ENCODE measurements at regions not wholly inside any gene's neighbourhood (a gene's known extent, or its start where the extent isn't known, plus 50 kb on each side); places are given as distances from the start of the nearest gene placed in this dataset.

DNA sequence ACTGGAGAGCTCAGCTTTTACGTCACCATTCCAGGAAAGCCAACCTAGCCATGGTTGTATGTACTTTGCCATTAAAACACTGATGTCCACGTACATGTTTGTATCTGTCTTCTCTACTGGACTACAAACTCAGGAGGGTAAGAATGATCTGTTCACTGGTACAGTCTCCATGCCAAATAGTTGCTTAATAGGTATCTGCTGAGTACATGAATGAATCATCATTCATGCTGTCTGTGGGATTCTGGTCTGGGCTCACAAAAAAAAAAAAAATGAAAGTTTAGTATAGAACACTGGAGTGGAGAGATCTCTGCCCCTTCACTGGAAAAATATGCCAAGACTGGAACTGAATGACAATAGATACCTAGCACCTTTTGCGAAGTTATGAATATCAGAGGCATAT, 102.6 kb upstream of the ITGA4 start:
- DNase-seq = no peak

DNA sequence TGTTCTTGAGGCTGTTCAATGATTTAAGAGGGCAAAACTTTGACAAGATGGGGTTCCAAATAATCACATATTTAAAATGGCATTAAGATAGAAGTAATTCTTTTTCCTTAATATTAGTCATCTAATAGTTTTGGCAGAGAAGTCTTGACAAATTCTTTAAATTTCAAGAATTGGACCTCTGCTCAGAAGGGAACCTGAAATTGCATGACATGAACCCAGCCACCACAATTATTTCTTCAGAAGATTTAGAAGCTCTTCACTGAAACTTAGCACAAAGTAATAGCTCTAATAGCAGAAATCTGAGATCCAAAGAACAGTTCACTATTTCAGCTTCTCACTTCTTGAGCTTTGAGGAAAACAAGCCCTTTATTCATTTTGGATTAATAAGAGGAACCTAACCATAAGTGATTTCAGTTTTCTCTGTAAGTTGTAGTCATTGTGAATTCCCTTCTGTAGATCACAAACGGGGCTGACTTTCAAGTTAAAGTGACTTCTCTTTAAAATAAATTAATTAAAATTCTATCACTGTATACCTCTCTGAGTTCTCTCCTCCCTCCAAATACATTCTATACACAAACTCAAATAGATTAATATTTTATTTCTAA, 100.6 kb upstream of the ITGA4 start:
- DNase-seq = no peak

DNA sequence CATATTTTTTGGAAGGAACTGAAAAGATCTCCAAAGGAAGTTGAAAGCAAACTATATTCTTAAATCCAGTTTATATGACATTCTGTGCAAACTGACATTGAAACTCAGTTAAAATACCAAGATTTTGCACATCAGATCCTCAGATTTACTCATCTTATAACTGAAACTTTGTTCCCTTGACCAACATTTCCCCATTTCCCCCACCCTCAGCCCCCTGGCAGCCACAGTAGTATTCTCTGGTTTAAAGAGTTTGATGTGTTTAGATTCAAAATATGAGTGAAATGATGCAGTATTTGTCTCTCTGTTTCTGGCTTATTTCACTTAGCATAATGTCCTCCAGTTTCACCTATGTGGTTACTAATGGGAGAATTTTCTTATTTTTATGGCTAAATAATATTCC, 99.2 kb upstream of the ITGA4 start:
- DNase-seq = no peak

DNA sequence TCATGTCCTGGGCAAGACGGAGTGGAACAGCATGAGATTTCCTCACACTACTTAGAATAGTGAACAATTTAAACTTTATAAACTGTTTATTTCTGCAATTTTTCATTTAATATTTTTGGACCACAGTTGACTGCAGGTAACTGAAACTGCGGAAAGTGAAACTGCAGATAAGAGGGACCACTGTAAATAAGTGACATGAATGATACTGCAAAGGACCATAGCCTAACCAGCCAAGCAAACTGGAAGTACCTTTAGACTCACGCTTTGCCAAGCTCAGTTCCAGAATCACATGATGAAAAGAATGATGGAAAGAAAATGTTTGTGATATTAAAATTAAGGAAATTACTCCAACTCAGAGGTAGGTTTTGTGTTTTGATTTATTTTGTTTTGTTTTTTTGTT, 94.6 kb upstream of the ITGA4 start:
- DNase-seq = no peak

DNA sequence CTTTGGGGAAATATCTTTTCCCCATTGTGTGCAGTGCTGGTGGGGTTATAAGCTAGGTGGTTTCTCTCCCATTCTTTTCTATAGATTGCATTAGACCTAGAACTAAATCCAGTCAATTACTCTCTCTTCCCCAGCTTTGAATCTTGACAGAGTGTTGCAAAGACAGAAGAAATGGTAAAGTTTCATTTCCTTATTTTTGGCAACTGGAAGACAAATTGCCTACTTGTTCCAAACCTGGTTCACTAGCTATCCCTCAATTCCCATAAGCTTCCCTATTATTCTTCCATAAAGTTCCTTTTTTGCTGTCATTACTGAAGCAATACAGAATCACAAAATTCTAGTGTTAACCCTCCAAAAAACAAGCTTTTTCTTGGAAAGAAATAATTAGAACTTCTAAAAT, 94.0 kb upstream of the ITGA4 start:
- no peak for DNase-seq

DNA sequence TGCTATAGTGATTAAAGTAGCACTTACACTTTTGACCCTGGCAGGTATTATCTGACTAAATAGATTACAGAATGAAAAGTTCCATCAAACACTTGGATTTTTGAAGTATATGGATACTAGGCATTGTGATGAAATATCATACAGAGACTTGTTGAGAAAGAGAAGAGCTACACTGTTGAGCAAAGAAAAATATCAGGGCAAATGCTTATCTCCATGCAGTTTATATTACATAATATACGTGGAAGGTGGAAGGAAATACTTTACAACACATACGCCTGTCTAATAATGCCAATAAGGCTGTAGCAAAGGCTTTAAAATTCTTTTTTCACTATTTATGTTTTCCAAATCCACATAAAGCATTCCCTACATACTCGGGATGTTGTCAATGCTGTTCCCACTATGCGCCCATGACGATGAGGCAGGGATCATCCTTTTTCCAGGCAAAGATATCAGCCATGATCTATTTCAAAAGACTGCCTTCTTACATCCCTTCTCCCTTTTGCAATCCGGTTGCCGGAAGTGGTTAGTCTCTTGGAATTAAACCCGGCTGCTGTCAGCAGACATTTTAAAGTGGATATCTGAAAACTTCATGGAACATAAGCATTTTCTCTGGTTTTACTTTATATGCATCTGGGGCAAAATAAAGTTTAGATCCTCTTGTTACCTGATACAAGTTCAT, 92.6 kb upstream of the ITGA4 start:
- no peak for DNase-seq

DNA sequence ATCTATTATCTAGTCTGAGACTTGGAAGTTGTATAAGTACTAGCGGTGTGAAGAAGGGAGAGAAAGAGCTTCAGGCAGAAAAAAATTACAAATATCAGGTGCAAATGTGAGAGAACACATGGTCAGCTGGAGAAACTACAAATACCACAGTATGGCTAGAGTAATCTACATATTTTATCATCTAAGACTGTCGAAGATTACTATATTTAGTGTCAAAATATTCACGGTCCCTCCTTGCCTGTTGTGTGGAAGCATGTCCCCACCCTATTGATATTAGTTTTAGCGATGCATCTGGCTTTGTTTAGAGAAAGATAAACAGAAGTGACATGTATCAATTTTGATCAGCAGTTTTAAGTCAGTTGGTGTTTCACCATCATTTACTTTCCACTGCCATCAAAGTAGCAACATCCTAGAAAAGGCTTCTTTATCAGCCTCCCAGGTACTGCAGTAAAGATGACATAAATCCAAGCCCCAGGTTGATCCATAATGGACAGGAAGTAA, 90.5 kb upstream of the ITGA4 start:
- no peak for DNase-seq

DNA sequence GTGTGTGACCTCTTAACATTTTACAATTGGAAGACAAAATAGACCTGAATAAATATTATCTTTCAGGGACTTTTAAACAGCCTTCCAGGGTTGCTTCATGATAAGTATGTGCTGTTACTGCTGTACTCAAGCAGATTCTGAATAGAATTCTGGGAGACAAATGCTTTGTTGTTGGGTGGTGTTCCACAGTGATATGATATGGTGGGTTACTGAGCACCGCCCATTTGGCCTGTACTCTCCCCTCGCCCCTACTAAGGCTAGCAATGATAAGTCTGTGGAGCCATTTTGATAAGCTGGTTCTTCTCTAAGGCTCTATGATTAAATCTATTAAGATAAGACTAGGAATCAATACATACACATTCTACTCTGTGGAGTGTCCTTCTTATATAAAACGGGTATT, 89.8 kb upstream of the ITGA4 start:
- no peak for DNase-seq

DNA sequence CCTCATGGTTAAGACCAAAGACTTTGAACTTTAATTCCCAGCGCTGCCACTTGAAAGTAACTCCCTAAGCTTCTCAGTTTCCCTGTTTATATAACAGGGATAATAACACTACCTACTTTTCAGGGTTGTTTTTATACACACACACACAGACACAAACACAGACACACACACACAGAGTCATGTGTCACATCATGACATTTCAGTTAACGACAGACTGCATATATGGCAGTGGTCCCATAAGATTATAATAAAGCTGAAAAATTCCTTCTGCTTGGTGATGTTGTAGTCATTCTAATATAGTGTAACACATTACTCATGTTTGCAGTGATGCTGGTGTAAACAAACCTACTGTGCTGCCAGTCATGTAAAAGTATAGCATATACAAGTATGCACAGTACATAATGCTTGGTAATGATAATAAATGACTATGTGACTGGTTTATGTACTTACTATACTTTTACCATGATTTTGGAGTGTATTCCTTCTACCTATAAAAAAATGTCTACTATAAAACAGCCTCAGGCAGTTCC, 89.2 kb upstream of the ITGA4 start:
- DNase-seq = no peak

DNA sequence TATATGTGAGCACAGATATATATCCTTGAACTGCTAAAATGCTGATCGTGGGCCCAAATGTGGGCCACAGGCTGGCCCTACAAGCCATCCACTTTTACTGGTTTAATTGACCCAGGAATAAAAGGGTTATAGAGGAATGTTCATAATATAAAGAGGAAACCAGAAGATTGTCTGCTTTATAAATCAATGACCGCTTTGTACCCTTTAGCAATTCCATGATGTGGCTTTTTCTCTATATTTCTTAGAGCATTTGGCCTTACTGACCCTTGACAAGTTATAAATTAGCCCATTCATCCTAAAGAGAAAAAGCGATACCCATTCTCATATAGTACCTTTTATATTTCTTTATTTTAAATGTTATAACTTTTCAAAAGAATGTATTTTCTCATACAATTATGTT, 87.1 kb upstream of the ITGA4 start:
- no peak for DNase-seq

DNA sequence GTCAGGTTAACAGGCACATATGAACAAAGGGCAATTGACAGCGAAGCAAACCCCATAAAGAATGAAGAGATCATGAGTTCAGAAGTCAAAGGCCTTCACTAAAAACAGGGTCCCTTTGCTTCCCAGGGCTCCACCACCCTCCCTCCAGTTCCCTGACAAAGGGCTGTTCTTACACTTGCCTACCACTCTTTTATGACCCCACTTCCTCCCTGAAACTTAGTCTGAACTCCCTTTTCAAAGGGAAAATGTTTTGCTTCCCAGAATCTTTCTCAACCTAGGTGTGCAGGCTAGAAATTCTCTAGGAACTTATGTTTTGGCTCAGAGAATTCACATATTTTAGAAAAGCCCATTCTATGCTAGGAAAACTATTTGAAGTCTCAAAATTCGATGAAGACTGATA, 86.0 kb upstream of the ITGA4 start:
- DNase-seq = no peak

DNA sequence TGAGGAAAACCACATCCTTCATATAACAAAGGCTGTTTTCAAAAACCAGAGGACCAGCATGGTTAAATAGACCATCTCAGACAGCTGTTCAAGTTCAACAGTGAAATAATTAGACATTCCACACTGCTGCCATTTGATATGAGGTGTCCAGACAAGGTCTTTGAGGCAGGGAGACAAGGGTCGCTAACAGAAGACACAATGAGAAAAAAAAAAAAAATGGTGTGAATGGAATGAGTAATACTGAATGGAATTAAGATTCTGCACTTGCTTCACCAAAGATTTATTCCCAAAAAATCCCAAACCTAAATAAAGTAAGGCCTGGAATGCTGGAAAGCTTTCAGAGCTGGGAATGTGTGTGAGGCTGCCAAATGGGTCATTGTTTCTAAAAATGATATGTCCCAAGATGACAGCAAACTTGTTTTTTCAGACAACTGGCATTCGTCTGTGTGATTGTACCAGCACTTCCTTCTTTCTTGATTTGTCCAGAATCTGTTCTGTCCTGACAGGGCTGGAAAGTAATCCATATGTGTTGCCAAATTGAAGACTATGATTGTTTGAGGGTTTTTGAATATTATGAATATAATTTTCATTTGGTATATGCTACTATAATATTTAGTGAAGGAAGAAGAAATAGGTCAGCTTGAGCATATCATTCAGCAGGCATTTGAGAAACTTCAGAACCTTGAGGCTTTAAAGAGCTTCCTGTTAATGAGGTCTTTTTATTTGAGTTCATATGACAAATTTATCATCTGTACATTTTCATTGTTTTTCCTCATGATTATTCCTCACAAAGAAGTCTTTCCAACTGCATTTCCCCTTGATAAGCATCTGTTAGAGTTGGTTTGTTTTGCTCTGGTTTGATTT, 85.2 kb upstream of the ITGA4 start:
- no peak for DNase-seq

DNA sequence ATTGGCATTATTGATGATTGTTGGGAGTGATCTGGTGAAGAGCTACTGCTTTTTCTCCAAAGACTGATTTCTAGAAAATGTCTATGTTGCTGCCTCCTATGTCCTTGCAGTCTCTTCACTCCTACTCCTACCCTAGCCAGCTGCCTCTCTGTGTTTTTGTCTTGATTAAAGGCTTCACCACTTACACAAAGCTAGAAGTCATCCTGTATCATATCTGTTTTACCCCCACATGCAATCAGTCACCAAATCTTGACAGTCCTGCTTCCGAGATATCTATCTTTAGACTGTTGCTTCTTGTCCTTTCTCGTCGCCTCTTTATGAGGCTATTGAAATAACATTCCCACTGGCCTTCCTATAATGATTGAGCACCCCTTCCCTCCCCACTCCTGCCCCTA, 84.5 kb upstream of the ITGA4 start:
- no peak for DNase-seq

DNA sequence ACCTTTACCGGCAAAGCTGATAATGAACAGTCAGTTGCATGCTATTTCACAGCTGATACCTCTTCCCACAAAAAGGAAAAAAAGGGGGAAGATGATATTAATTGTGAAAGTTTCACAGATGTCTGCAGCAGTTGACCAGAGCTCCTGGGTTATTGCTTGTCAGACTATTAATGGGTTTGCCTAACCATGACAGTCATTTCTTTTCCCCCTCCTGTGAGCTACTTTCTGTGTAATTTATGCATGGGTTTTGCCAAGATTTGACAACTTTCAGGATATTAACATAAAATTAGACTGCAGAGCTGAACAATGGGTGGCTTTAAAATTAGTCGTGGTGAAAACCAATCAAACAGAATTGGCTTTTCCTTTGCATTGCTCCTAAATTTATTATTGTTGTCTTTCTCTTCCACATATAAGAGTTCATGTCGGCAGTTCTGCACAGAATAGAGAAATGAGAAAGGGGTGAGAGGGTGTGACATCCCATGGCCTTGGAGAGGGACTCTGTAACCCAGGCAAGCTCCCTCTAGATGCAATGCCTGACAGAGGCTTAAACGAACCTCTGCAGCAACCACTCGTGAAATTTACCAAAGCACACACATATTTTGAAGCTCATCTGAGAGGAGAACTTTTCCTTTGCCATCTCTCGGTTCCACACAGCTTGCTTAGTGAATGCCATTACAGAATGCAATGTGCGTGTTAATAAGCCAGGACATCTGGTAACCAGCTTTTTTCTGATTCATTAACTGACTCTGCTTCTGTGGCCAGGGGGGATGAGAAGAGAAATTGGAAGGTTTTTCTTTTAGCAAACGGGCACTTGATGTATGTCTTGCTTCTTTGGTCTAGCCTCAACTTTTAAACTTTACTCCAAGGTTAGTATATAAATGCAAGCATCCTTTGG, 82.2 kb upstream of the ITGA4 start:
- DNase-seq = peak; percentile 21

DNA sequence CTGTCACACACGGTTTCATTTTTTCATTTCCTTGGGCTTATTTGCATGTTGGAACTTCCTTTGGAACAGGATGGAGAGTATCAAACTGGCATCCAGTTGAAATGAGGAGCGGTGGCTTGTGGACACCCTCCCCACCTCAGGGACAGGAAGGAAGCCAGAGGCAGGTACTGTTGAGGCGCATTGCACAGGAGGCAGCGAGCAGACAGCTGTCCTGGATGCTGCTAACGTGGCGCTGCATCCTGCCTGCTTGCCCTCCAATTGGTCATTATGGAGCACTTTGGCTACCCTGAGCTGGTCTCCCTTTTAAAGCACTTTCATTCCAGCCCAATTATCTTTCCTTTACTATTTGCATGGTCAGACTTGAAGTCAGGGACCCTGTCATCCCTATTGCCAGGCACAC, 80.7 kb upstream of the ITGA4 start:
- no peak for DNase-seq

DNA sequence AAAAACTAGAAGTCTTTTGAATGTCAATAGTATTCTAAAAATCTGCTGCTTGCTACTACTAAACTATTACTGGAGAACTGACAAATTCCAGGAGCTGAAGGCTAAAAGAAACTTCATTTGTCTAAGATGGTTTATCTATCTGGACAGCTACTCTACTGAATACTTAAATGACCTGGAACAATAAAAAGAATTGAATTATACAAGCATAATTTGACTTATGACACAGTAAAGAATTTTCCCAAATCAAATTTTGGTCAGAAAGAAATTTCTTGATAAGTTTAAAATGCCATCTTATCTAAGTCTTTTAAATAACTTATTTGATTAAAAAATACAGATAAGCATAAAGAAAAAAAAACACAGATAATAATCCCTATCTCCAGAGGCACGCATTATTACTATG, 80.2 kb upstream of the ITGA4 start:
- DNase-seq = no peak

DNA sequence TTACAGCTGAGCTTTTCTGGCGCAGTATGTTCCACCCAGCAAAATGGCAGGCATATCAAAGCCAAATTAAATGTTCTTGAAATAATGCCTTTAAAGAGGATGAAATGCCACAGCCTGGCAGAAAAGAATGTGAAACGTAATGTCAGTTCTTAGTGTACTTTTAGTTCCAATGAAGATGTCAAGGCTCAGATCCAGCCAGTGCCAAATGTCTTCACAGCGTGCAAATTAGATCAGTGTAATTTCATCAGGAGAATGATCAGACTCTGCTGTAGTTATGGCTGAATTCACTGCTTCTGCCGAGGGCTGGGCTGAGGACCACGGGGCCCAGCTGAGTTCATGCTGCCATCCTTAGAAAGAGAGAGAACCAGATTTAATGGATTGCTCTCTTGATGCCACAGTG, 78.7 kb upstream of the ITGA4 start:
- no peak for DNase-seq

DNA sequence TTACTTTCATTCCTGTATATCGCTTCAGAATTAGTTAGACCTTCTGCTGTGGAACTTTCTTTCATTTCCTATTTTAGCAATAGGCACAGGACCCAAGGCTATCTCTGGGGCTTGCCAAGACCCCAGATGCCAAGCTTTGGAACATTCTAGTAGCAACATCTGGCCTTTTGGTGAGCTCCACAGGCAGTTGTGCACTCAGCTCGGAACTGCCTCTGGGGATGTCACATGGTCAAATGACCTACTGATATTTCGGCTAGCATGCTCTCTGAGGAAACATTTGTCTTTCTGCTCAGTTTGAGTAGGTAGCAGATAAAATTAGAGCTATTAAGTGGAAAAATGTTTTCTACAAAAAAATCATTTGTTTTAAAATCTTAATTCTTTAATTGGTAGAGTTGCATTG, 76.6 kb upstream of the ITGA4 start:
- DNase-seq = no peak

DNA sequence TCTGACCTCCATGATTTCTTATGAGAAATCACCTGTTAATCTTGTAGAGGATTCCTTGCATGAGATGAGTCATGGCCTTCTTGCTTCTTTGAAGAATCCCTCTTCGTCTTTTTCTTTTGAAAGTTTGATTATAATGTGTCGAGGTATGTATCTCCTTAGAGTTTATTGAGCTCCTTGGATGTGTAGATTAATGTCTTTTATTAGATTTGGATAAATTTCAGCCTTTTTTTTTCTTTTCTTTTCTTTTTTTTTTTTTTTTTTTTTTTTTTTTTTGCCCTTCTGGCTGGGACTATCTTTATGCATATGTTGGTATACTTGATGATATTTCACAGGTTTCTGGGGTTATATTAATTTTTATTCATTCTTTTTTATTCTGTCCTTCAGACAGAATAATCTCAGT, 72.3 kb upstream of the ITGA4 start:
- no peak for DNase-seq

DNA sequence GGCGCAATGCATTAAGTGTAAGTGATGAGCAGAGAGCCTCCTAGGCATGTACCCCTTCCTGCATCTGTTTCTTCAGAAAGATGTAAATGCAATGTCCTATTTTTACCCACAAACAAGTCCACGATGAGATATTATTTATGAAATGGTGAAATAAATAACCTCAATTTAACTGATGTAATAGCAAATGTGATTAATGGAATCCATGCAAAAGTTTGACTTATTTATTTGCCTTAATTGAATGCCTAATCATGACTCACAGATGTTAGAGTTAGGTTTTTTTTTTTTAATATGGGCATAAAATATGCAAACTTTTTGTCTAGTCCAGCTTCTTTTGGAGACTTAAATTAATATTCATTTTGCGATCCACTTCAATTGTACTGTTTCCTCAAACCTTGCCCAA, 67.7 kb upstream of the ITGA4 start:
- no peak for DNase-seq

DNA sequence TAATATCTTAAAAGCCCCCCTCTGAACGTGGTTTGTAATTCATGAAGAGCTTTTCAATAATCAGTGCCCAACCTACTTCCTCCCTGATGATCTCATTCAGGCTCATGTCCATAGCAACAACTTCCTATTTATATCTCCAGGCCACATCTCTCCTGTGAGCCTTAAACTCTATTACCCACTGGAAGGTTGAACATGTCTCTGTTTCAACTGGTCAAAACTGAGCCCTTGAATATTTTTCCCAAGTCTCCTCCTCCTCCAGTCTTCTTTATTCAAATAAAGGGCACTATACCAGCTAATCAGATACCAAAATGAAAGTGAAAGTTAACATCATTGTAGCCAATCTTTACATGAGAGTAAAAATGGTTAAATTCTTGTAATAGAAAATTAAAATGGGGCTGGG, 63.7 kb upstream of the ITGA4 start:
- no peak for DNase-seq

DNA sequence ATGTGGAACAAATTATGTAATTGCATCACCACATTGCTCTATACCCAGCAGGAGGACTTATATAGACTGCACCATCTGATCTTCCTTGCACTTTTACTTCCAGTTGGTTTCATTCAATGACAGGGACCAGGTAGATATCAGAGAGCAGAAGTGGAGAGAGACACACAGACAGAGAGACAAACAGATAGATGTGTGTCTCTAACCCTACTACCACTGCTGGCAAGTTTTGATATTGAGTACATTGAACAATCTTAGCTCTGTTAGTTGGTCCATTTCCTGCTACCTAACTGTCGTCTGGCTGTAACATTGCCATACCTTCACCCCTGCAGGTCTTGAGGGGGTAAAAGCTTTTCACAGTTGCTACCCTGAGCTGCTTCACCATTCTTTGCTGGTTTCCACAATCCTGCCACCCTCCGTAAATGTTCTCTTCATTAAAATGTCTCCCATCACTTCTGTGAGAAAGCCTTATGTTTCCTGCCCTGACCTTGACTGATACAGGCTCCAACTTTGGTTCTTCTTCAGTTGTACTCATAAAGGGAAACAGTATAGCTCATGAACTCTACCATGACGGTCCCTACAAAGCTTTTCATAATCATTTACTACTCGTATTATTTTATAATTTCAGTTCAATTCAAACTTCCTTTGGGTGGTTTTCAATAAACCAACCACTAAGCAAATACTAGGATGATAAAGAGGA, 62.3 kb upstream of the ITGA4 start:
- DNase-seq = no peak
